HG03460 (cell line): ENCODE measurements at regions not wholly inside any gene's neighbourhood (a gene's known extent, or its start where the extent isn't known, plus 50 kb on each side); places are given as distances from the start of the nearest gene placed in this dataset.
"Not testable (repeated sequence)": the region's sequence is repeated elsewhere in the genome, so short reads cannot be mapped to it uniquely, and the experiment has no call there.

Experiments
- ATAC-seq: cut with Tn5 transposase; IDR thresholded peaks from one replicate; pipeline ENCODE4 v1.9.1; 2021; ENCODE audit not compliant: unreplicated experiment

- no peak for ATAC-seq
Observed at GRCh38 chr18:77369644-77370043, 120.0 kb downstream of the GALR1 start.

- no peak for ATAC-seq
Observed at GRCh38 chr18:77373730-77374445, 124.2 kb downstream of the GALR1 start.

- no peak for ATAC-seq
Observed at GRCh38 chr18:77374446-77374805, 124.8 kb downstream of the GALR1 start.

- ATAC-seq: no peak
Observed at GRCh38 chr18:77376043-77376732, 126.5 kb downstream of the GALR1 start.

DNA sequence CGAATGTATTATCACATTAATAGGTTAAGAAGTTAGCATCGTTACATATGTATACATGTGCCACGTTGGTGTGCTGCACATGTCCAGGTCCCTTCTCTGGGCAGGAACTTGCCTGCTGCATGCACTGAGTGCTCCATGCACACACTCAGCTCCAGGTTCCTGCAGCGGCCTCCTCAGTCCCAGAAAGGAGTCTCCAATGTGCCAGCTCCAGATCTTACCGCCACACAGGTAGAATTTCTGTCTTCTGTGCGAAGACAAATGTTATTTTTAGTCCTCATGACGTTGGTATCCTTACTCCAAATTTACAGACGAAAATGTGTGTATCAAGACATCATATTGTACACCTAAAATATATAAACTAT is 127.1 kb downstream of the GALR1 start:
- ATAC-seq: no peak

GRCh38 chr18:77377813-77378212 is 128.2 kb downstream of the GALR1 start:
- no peak for ATAC-seq

DNA sequence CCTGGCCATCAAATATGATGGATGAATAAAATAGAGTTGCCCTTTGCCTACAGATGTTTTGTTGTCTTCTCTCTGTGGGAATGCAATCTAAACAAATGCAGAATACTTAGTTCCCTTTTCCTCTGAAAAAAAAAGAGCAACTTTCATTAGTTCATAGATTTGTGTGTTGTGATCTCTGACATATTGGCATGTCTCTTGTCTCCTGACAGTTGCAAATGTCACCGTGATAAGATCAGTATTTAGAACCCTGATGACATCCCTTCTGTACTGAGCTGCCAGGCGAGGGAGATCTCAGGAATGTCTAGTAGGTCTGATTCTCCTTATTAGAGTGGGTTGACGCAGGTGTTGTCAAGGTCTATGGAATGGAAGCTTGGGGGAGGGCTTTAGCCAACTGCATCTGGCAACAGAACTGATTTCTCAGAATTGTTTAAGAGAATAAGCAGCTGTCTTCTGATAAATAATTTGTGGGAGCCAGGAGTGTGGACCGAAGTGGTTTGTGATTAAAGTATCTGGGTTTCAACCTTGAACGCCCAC is 130.4 kb downstream of the GALR1 start:
- no peak for ATAC-seq

GRCh38 chr18:77380695-77381094 is 131.0 kb downstream of the GALR1 start:
- ATAC-seq: no peak

DNA sequence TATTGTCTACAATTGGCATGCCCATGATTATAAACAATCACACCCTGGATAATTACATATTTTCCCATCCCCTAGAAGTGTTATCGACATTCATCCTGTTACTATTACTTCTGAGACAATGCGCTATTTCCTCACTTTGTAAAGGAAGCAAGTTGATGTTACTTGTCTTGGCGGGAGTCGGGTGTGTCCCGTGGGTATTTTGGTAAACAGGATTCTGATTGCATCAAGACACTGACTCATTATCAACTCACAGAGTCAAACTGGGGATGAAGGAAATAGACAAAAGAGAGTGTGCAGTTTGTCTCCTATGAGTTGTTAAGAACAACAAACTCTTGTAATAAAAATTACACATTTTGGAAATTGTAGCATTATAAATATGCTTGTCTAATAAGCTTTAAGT is 142.7 kb downstream of the GALR1 start:
- ATAC-seq: no peak

DNA sequence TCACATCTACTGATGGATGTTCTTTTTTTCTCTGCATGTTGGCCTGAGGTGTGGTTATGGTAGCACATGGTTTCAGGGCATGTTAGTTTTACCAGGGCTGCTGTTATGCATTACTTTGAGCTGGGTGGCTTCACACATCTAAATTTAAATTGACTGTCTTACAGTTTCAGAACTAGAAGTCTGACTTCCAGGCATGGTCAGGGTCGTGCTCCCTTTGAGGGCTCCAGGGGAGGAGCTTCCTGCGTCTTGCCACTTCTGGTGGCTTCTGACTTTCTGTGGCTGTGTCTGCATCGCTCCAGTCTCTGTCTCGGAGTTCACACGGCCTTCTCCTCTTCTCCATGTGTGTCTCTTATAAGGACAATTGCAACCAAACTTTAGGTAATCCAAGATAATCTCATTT is 143.9 kb downstream of the GALR1 start:
- ATAC-seq: no peak

DNA sequence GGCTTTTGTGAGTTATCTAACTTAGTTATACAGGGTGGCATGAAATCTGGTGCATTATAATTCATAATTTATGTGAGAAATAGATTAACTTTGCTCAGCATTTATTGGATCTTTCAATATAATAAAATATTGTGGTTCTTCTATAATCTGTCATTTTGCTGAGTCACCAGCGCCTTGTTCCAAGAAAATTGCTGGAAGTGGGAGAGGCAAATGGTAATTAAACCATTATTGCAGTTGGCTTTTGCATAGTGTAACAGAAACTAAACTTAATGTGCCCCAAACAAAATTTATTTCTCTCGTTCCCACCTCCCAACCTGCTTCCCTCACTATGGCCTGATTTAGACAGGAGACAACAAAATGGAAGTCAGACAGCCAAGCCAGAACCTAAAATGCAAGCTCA is 146.3 kb downstream of the GALR1 start:
- ATAC-seq: no peak

- ATAC-seq: no peak
Observed at GRCh38 chr18:77397056-77397455, 147.4 kb downstream of the GALR1 start.

GRCh38 chr18:77397617-77398016 is 148.0 kb downstream of the GALR1 start:
- no peak for ATAC-seq

DNA sequence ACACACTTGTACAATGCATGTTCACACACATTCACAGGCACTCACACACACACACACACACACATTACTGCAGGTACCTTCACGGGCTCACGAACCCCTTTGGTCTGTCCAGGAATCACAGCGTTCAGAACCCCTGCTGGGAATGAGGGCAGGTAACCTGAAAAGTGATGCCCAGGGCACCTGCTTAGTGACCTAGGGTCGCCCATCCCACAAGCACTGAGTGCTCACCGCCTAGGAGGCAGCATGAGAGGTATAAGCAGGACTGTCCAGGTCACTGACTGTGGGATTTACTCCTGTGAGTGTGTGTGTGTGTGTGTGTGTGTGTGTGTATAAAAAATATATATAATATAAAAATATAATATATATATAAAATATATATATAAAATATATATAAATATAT is 150.9 kb downstream of the GALR1 start:
- no peak for ATAC-seq

DNA sequence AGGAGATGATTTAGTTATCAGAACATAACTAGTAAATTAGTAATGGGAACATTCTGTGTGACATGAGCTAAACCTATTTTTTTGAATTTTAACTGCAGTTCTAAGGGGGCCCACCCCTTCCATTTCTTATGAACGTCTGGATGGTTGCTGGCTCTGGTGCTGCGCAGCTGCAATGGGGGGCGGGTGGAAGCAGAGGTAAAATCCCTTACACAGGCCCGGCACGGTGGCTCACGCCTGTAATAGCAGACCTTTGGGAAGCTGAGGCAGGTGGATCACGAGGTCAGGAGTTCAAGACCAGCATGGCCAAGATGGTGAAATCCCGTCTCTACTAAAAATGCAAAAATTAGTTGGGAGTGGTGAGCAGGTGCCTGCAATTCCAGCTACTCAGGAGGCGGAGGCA is 151.5 kb downstream of the GALR1 start:
- no peak for ATAC-seq

DNA sequence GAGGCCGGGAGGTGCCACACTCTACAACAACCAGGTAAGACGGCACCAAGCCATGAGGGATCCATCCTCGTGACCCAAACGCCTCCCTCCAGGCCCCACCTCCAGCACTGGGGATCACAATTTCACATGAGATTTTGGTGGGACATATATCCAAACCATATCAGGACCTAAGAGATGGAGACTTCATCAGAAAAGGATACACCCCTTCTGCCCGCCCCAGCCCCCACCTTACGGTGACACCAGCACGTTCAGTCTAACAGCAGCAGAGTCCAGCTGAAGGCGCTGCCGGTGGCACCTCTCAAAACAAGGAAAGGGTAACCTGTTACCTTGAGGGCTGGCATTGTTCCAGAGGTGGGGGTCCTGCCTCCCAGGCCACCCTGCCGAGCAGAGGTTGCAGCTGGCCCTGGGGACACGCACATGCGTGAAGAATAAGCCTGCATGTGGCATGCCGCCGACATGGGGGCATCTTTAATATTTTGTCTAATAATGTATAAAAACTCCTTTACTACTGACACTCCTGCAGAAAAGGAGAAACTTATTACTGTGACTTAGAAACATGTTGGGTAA is 154.4 kb downstream of the GALR1 start:
- no peak for ATAC-seq

- ATAC-seq: no peak
Observed at GRCh38 chr18:77405096-77405495, 155.4 kb downstream of the GALR1 start.

- ATAC-seq: no peak
Observed at GRCh38 chr18:77407733-77408132, 158.1 kb downstream of the GALR1 start.

DNA sequence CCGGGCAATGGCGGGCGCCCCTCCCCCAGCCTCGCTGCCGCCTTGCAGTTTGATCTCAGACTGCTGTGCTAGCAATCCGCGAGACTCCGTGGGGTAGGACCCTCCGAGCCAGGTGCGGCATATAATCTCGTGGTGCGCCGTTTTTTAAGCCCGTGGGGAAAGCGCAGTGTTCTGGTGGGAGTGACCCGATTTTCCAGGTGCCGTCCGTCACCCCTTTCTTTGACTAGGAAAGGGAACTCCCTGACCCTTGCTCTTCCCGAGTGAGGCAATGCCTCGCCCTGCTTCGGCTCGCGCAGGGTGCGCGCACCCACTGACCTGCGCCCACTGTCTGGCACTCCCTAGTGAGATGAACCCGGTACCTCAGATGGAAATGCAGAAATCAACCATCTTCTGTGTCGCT is 171.9 kb downstream of the GALR1 start:
- ATAC-seq: not testable (repeated sequence)

GRCh38 chr18:77422974-77423867 is 173.6 kb downstream of the GALR1 start:
- no peak for ATAC-seq

GRCh38 chr18:77433076-77433475 is 183.4 kb downstream of the GALR1 start:
- no peak for ATAC-seq
